ENCODE measurements at regions not wholly inside any gene's neighbourhood (a gene's known extent, or its start where the extent isn't known, plus 50 kb on each side); places are given as distances from the start of the nearest gene placed in this dataset.

DNA sequence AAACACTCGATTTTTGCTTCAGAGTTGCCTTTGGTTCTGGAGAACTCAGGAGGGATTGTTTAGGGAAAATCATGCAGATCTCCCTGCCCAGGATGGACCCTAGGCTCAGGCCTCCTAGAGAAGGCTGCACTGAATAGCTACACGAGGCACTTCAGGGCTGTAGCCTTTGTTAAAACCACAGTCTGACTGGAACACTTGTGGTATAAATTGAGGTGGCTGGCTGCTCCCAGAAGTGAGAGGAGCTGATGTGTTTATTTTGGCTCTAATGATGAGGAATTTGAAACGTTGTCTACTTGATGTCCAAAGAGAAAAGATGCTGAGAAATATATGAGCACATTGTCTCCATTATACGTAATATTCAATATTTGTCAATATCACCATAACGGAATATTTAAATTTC, 762.1 kb upstream of the ARGLU1 start:
- Histone ChIP-seq H3K36me3 (no peaks in the 10 kb centered on the region), H3K9me3 (no peaks in the 10 kb centered on the region), H3K27ac (replicated peaks in 1 of 4) (no peak overlapping the region), H3K4me3 (no peak overlapping the region), H3K27me3 (no peaks in the 10 kb centered on the region), H3K4me1 (no peaks in the 10 kb centered on the region)
- DNase-seq (ENCODE audit: extremely low spot score), result no peak
- TF ChIP-seq EP300 (IDR thresholded peaks at IDR 0.05) (no peak), POLR2AphosphoS5 (IDR thresholded peaks at IDR 0.05) (no peak), POLR2A (IDR thresholded peaks at IDR 0.05; ENCODE audit: low read depth) (no peak)
- TF ChIP-seq, protein P1, sequence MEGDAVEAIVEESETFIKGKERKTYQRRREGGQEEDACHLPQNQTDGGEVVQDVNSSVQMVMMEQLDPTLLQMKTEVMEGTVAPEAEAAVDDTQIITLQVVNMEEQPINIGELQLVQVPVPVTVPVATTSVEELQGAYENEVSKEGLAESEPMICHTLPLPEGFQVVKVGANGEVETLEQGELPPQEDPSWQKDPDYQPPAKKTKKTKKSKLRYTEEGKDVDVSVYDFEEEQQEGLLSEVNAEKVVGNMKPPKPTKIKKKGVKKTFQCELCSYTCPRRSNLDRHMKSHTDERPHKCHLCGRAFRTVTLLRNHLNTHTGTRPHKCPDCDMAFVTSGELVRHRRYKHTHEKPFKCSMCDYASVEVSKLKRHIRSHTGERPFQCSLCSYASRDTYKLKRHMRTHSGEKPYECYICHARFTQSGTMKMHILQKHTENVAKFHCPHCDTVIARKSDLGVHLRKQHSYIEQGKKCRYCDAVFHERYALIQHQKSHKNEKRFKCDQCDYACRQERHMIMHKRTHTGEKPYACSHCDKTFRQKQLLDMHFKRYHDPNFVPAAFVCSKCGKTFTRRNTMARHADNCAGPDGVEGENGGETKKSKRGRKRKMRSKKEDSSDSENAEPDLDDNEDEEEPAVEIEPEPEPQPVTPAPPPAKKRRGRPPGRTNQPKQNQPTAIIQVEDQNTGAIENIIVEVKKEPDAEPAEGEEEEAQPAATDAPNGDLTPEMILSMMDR (IDR thresholded peaks at IDR 0.05), result no peak
- intact Hi-C loops (cut with DNase I), result no loop called here
- 58% methylated on average over 5 of the region's 5 CpGs for WGBS

DNA sequence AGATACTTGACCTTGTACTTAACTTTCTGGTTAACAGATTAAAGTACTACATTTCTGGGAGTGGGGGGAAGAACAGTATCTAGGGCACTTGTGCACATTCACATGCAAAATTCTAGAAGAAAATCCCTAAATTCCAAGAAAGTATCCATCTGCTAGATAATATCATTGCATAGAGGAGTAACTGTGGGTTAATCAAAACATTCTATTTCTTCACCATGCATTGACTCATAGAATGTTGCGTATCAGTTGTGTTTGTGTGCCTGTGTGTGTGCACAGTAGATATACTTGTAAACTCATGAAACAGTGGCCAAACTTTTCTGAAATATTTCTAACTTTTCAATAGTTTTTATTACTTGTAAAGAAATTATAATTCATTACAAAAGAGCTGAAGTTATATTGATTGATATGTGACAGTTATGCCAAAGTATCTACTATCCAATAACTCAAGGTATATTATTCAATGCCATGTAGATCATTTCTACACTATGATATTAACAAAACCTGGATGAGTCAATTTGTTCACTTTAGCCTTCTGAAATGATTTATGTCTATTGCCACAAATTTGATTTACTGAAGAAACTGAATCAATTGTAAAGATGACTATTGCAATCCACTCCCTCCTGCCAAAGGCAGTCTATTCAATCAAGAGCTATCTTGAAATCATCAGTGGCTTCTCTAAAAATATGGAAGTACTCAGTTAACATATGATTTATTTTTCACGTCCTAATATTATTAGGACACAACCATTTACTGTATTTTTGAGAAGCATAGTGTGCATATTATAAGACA, 756.7 kb upstream of the ARGLU1 start:
- H3K4me3 ChIP-seq, result no peak overlapping the region
- H3K9me3 ChIP-seq, result no peaks in the 10 kb centered on the region
- H3K27me3 ChIP-seq, result no peaks in the 10 kb centered on the region
- intact Hi-C loops (cut with DNase I), result no loop called here
- TF ChIP-seq POLR2A (IDR thresholded peaks at IDR 0.05; ENCODE audit: low read depth), result no peak
- TF ChIP-seq, protein P1 (IDR thresholded peaks at IDR 0.05), result no peak
- 89% methylated on average over 2 of the region's 2 CpGs for WGBS
- no peak for DNase-seq (ENCODE audit: extremely low spot score)
- no peak overlapping the region for H3K27ac ChIP-seq (replicated peaks in 1 of 4)
- no peaks in the 10 kb centered on the region for H3K36me3 ChIP-seq
- H3K4me1 ChIP-seq, result no peaks in the 10 kb centered on the region

DNA sequence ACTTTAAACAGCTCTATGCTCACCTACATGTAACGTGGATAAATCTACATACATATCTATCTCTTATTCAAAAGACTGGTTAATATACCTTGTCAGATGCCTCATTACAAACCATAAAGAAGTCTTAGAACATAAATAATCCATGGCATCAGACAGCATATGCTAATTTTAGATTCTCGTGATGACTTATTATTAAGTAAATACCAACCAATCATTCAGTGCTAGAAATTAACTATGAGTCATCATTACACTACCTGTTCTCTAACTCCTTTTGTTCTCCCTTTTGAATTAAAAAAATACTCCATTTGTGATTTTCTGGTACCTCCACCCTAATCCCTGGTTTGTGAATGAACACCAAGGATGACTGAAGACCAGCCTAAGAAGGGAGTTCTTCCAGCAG, 754.3 kb upstream of the ARGLU1 start:
- TF ChIP-seq EP300 (IDR thresholded peaks at IDR 0.05), result no peak
- TF ChIP-seq POLR2A (IDR thresholded peaks at IDR 0.05; ENCODE audit: low read depth), result no peak
- TF ChIP-seq, protein P1 (IDR thresholded peaks at IDR 0.05), result no peak
- no peak for TF ChIP-seq POLR2AphosphoS5 (IDR thresholded peaks at IDR 0.05)
- Histone ChIP-seq H3K4me1 (no peaks in the 10 kb centered on the region), H3K4me3 (no peak overlapping the region), H3K27ac (replicated peaks in 1 of 4) (no peak overlapping the region), H3K27me3 (no peaks in the 10 kb centered on the region), H3K9me3 (no peaks in the 10 kb centered on the region), H3K36me3 (no peaks in the 10 kb centered on the region)
- no peak for DNase-seq (ENCODE audit: extremely low spot score)
- intact Hi-C loops (cut with DNase I), result no loop called here
- WGBS, result 92% methylated on average over 2 of the region's 2 CpGs

DNA sequence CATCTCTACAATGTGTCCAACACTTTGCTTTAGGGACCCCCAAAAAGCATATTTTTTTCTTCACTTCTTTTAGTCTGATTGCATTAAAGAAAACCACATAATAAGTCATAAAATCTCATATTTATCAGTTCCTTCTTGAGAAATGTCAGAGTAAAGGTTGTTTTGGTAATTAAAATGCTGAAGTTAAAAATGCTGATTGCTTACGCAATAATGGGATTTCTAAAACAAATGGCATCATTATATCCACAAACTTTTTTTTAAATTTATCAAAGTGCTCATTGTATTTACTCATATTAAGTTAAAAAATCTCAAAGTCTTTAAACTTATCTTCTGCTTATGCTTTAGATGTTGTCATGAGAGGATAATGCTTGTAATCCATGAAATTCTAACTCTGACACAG, 737.2 kb upstream of the ARGLU1 start:
- Histone ChIP-seq H3K36me3 (no peaks in the 10 kb centered on the region), H3K9me3 (no peaks in the 10 kb centered on the region), H3K27me3 (no peaks in the 10 kb centered on the region), H3K27ac (replicated peaks in 1 of 4) (no peak overlapping the region), H3K4me3 (no peak overlapping the region), H3K4me1 (no peaks in the 10 kb centered on the region)
- TF ChIP-seq, protein P1 (IDR thresholded peaks at IDR 0.05), result no peak
- no peak for TF ChIP-seq POLR2A (IDR thresholded peaks at IDR 0.05; ENCODE audit: low read depth)
- no peak for TF ChIP-seq EP300 (IDR thresholded peaks at IDR 0.05)
- no peak for TF ChIP-seq POLR2AphosphoS5 (IDR thresholded peaks at IDR 0.05)
- intact Hi-C loops (cut with DNase I), result no loop called here
- WGBS, result 93% methylated on average over 1 of the region's 1 CpG
- no peak for DNase-seq (ENCODE audit: extremely low spot score)
